ENCODE measurements at regions not wholly inside any gene's neighbourhood (a gene's known extent, or its start where the extent isn't known, plus 50 kb on each side); places are given as distances from the start of the nearest gene placed in this dataset.

DNA sequence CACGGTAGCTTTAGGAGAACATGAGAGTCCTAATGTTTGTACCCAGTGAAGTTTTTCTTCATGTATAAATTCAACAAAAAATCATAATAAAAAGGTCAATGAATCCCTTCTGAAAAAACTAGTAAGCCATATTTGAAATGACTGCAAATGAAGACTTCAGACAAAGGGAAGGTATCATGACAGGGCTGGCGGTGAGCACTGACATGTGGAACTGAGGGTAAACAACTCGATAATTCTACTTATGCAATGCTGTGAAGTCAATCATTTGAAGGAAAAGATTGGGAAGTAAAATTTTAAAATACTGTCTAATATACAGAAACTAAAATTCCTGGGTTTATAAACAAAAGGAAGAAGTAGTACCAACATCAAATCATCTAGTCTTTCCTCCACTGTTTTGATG, 190.2 kb upstream of the COPS8 start (continued):
- TF ChIP-seq, protein P1, sequence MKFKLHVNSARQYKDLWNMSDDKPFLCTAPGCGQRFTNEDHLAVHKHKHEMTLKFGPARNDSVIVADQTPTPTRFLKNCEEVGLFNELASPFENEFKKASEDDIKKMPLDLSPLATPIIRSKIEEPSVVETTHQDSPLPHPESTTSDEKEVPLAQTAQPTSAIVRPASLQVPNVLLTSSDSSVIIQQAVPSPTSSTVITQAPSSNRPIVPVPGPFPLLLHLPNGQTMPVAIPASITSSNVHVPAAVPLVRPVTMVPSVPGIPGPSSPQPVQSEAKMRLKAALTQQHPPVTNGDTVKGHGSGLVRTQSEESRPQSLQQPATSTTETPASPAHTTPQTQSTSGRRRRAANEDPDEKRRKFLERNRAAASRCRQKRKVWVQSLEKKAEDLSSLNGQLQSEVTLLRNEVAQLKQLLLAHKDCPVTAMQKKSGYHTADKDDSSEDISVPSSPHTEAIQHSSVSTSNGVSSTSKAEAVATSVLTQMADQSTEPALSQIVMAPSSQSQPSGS (CRISPR knock-in tag; IDR thresholded peaks at IDR 0.05; ENCODE audit: borderline replicate concordance, low read depth): no peak
- no peak for TF ChIP-seq GTF2I (CRISPR knock-in tag; conservative IDR thresholded peaks at IDR 0.05)
- TF ChIP-seq TEAD1 (CRISPR knock-in tag; IDR thresholded peaks at IDR 0.05): no peak
- TF ChIP-seq, protein P2, sequence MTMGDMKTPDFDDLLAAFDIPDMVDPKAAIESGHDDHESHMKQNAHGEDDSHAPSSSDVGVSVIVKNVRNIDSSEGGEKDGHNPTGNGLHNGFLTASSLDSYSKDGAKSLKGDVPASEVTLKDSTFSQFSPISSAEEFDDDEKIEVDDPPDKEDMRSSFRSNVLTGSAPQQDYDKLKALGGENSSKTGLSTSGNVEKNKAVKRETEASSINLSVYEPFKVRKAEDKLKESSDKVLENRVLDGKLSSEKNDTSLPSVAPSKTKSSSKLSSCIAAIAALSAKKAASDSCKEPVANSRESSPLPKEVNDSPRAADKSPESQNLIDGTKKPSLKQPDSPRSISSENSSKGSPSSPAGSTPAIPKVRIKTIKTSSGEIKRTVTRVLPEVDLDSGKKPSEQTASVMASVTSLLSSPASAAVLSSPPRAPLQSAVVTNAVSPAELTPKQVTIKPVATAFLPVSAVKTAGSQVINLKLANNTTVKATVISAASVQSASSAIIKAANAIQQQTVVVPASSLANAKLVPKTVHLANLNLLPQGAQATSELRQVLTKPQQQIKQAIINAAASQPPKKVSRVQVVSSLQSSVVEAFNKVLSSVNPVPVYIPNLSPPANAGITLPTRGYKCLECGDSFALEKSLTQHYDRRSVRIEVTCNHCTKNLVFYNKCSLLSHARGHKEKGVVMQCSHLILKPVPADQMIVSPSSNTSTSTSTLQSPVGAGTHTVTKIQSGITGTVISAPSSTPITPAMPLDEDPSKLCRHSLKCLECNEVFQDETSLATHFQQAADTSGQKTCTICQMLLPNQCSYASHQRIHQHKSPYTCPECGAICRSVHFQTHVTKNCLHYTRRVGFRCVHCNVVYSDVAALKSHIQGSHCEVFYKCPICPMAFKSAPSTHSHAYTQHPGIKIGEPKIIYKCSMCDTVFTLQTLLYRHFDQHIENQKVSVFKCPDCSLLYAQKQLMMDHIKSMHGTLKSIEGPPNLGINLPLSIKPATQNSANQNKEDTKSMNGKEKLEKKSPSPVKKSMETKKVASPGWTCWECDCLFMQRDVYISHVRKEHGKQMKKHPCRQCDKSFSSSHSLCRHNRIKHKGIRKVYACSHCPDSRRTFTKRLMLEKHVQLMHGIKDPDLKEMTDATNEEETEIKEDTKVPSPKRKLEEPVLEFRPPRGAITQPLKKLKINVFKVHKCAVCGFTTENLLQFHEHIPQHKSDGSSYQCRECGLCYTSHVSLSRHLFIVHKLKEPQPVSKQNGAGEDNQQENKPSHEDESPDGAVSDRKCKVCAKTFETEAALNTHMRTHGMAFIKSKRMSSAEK (CRISPR knock-in tag; IDR thresholded peaks at IDR 0.05; ENCODE audit: borderline replicate concordance): no peak
- TF ChIP-seq TCF7 (CRISPR knock-in tag; IDR thresholded peaks at IDR 0.05; ENCODE audit: low read depth): no peak
- TF ChIP-seq, protein P3, sequence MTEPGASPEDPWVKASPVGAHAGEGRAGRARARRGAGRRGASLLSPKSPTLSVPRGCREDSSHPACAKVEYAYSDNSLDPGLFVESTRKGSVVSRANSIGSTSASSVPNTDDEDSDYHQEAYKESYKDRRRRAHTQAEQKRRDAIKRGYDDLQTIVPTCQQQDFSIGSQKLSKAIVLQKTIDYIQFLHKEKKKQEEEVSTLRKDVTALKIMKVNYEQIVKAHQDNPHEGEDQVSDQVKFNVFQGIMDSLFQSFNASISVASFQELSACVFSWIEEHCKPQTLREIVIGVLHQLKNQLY (CRISPR knock-in tag; IDR thresholded peaks at IDR 0.05): no peak
- TF ChIP-seq, protein P4, sequence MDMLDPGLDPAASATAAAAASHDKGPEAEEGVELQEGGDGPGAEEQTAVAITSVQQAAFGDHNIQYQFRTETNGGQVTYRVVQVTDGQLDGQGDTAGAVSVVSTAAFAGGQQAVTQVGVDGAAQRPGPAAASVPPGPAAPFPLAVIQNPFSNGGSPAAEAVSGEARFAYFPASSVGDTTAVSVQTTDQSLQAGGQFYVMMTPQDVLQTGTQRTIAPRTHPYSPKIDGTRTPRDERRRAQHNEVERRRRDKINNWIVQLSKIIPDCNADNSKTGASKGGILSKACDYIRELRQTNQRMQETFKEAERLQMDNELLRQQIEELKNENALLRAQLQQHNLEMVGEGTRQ (CRISPR knock-in tag; IDR thresholded peaks at IDR 0.05): no peak
- TF ChIP-seq, protein P5, sequence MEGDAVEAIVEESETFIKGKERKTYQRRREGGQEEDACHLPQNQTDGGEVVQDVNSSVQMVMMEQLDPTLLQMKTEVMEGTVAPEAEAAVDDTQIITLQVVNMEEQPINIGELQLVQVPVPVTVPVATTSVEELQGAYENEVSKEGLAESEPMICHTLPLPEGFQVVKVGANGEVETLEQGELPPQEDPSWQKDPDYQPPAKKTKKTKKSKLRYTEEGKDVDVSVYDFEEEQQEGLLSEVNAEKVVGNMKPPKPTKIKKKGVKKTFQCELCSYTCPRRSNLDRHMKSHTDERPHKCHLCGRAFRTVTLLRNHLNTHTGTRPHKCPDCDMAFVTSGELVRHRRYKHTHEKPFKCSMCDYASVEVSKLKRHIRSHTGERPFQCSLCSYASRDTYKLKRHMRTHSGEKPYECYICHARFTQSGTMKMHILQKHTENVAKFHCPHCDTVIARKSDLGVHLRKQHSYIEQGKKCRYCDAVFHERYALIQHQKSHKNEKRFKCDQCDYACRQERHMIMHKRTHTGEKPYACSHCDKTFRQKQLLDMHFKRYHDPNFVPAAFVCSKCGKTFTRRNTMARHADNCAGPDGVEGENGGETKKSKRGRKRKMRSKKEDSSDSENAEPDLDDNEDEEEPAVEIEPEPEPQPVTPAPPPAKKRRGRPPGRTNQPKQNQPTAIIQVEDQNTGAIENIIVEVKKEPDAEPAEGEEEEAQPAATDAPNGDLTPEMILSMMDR (IDR thresholded peaks at IDR 0.05): no peak
- no peak for TF ChIP-seq PRRX2 (CRISPR knock-in tag; IDR thresholded peaks at IDR 0.05)
- TF ChIP-seq, protein P6, sequence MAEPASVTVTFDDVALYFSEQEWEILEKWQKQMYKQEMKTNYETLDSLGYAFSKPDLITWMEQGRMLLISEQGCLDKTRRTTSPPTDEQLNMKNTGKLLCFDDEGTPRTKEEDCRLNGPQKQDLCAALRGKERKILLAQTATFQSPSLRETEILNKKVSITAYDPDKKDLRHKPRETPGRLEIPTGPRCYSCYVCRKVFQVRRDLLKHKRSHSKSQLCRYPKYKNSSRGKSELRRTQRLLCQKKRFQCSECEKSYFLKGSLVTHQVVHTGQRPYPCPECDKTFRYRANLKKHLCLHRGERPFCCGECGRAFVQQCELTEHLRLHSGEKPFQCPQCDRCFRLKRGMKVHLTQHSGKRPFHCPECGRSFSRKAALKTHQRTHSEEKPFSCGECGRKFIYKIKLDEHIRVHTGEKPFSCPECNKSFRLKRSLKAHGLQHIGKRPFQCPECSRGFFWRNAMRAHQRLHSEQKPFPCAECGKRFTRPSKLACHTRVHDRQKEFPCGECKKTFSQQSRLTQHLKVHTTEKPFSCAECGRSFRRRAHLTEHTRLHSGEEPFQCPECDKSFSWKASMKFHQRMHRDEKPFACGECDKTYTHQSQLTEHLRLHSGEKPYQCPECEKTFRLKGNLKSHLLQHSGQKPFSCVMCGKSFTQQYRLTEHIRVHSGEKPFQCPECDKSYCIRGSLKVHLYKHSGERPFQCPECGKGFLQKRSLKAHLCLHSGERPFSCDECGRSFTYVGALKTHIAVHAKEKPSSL (CRISPR knock-in tag; conservative IDR thresholded peaks at IDR 0.05): no peak
- TF ChIP-seq, protein P7, sequence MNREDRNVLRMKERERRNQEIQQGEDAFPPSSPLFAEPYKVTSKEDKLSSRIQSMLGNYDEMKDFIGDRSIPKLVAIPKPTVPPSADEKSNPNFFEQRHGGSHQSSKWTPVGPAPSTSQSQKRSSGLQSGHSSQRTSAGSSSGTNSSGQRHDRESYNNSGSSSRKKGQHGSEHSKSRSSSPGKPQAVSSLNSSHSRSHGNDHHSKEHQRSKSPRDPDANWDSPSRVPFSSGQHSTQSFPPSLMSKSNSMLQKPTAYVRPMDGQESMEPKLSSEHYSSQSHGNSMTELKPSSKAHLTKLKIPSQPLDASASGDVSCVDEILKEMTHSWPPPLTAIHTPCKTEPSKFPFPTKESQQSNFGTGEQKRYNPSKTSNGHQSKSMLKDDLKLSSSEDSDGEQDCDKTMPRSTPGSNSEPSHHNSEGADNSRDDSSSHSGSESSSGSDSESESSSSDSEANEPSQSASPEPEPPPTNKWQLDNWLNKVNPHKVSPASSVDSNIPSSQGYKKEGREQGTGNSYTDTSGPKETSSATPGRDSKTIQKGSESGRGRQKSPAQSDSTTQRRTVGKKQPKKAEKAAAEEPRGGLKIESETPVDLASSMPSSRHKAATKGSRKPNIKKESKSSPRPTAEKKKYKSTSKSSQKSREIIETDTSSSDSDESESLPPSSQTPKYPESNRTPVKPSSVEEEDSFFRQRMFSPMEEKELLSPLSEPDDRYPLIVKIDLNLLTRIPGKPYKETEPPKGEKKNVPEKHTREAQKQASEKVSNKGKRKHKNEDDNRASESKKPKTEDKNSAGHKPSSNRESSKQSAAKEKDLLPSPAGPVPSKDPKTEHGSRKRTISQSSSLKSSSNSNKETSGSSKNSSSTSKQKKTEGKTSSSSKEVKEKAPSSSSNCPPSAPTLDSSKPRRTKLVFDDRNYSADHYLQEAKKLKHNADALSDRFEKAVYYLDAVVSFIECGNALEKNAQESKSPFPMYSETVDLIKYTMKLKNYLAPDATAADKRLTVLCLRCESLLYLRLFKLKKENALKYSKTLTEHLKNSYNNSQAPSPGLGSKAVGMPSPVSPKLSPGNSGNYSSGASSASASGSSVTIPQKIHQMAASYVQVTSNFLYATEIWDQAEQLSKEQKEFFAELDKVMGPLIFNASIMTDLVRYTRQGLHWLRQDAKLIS (CRISPR knock-in tag; IDR thresholded peaks at IDR 0.05; ENCODE audit: borderline replicate concordance): no peak
- TF ChIP-seq, protein P8, sequence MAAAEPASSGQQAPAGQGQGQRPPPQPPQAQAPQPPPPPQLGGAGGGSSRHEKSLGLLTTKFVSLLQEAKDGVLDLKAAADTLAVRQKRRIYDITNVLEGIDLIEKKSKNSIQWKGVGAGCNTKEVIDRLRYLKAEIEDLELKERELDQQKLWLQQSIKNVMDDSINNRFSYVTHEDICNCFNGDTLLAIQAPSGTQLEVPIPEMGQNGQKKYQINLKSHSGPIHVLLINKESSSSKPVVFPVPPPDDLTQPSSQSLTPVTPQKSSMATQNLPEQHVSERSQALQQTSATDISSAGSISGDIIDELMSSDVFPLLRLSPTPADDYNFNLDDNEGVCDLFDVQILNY (CRISPR knock-in tag; IDR thresholded peaks at IDR 0.05): no peak
- TF ChIP-seq JAZF1 (CRISPR knock-in tag; IDR thresholded peaks at IDR 0.05): no peak
